Right lobe of liver (tissue), 6 donors: ENCODE measurements at regions not wholly inside any gene's neighbourhood (a gene's known extent, or its start where the extent isn't known, plus 50 kb on each side); places are given as distances from the start of the nearest gene placed in this dataset.
"Not testable (repeated sequence)": the region's sequence is repeated elsewhere in the genome, so short reads cannot be mapped to it uniquely, and the experiment has no call there.

Source experiments
- ATAC-seq, 4 donors: fragments of 200-7000 bp; cut with Tn5 transposase; one replicate each; pipeline ENCODE4 v1.9.1; 2020; ENCODE audit warnings: mild to moderate bottlenecking in 4 of 4, moderate library complexity in 4 of 4
- DNase-seq, 3 donors: peaks; one replicate each; pipeline ENCODE4 v3.0.0-alpha.2; 2020
- H3K27ac ChIP-seq, 3 donors: fragments of 200-600 bp; one replicate each; pipeline ENCODE4 v1.8.0; 2022
- H3K27me3 ChIP-seq, 2 donors: fragments of 200-600 bp; one replicate each; pipeline ENCODE4 v1.8.0; 2022
- H3K36me3 ChIP-seq, 4 donors: fragments of 200-600 bp; sonication (generic) in 1 of 4; one replicate each; pipeline versions ENCODE4 v1.5.1 to v1.8.0; 2017 to 2022; ENCODE audit warnings: control low read depth in 1 of 4
- H3K4me1 ChIP-seq, 4 donors: fragments of 200-600 bp; sonication (generic) in 1 of 4; one replicate each; pipeline versions ENCODE4 v1.5.1 to v1.8.0; 2017 to 2022; ENCODE audit warnings: control low read depth in 1 of 4
- H3K4me3 ChIP-seq, 3 donors: fragments of 200-600 bp; one replicate each; pipeline ENCODE4 v1.8.0; 2022
- H3K9me3 ChIP-seq, 4 donors: fragments of 200-600 bp; sonication (generic) in 1 of 4; one replicate each; pipeline versions ENCODE4 v1.5.1 to v1.8.0; 2017 to 2022; ENCODE audit warnings: control low read depth in 1 of 4
- POLR2A ChIP-seq: fragments of 450-650 bp; IDR thresholded peaks from one replicate; pipeline ENCODE4 v1.6.1; 2017; ENCODE audit warnings: antibody characterized with exemption, mild to moderate bottlenecking
- WGBS: methylation state at CpG from one replicate; pipeline ENCODE4 v1.1.6; 2018; ENCODE audit warnings: low coverage, low lambda C conversion rate; ENCODE audit not compliant: insufficient coverage; ENCODE audit errors: missing lambda C conversion rate; 5-methylcytosine and 5-hydroxymethylcytosine counted together
- intact Hi-C, 2 donors: fragments of 100-400 bp; cut with DNase I; formaldehyde crosslinking; loops; one replicate each; pipeline versions ENCODE4 v1.11.2 to v1.14.1; 2022
- TF ChIP-seq, protein P1 (sequence below), 4 donors: fragments of 200-600 bp in 3 of 4; fragments of 450-650 bp in 1 of 4; IDR thresholded peaks; one replicate each; pipeline versions ENCODE4 v1.5.1 to v1.8.0; 2016 to 2022; ENCODE audit warnings: antibody characterized with exemption in 4 of 4, mild to moderate bottlenecking in 2 of 4
- donor health status: DM: no; HTN: yes; CAD: no.
- donor health status: DM: no; HTN: no; CAD: no.
- donor health status: DM: no; HTN: no; CAD: no.
- donor health status: DM: no; HTN: yes; CAD: no.
- donor health status: DM: no; HTN: yes; CAD: no.

DNA sequence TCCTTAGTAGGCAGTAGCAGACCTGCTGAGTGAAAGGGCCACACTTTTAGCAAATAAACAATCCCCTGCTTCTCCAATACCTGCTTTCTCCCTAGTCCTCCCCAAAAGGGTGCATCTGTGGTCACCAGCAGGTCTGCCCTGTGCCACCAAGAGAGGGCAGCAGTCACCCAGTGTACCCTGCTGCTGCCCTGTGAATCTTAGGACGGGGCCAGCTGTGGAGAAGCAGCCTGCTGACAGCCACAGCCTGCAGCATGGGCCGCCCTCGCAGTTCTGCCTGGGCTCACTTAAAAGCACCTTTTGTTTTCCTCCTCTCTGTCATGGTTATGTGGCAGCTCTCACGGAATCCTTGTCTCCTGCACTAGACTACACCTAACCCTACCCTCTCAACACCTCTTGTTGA, 85.4 kb upstream of the DRD5 start:
- H3K27ac ChIP-seq, H3K27me3 ChIP-seq, ATAC-seq, H3K36me3 ChIP-seq, H3K4me1 ChIP-seq, H3K4me3 ChIP-seq, intact Hi-C loops, H3K9me3 ChIP-seq: not testable (repeated sequence)
- DNase-seq: peak in 2 of 3 donors; percentile 57 to 62
- 43% methylated on average over 1 of the region's 4 CpGs for WGBS
- TF ChIP-seq, protein P1, sequence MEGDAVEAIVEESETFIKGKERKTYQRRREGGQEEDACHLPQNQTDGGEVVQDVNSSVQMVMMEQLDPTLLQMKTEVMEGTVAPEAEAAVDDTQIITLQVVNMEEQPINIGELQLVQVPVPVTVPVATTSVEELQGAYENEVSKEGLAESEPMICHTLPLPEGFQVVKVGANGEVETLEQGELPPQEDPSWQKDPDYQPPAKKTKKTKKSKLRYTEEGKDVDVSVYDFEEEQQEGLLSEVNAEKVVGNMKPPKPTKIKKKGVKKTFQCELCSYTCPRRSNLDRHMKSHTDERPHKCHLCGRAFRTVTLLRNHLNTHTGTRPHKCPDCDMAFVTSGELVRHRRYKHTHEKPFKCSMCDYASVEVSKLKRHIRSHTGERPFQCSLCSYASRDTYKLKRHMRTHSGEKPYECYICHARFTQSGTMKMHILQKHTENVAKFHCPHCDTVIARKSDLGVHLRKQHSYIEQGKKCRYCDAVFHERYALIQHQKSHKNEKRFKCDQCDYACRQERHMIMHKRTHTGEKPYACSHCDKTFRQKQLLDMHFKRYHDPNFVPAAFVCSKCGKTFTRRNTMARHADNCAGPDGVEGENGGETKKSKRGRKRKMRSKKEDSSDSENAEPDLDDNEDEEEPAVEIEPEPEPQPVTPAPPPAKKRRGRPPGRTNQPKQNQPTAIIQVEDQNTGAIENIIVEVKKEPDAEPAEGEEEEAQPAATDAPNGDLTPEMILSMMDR (IDR thresholded peaks at IDR 0.05): peak; percentile 44 to 56 (median 50)

DNA sequence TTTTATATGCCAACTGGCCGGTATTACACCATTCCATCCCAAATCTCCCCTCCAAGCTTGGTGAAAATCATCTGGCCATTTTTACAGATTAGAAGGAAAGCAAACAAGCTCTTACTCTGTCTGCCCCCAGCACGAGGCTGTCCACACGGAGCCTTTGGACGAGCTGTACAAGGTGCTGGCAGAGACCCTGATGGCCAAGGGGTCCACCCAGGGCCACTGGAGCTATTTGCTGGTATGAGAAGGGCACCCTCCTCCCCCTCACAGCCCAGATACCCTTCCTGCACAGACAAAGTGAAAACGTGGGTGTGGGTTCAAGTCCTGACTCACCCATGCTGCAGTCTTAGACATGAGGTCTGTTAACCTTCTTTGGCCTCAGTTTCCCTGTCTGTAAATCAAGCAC, 84.9 kb upstream of the DRD5 start:
- H3K27me3 ChIP-seq, H3K27ac ChIP-seq, H3K4me3 ChIP-seq, H3K36me3 ChIP-seq, DNase-seq, H3K4me1 ChIP-seq, ATAC-seq, intact Hi-C loops, H3K9me3 ChIP-seq: not testable (repeated sequence)
- 76% methylated on average over 2 of the region's 5 CpGs for WGBS

DNA sequence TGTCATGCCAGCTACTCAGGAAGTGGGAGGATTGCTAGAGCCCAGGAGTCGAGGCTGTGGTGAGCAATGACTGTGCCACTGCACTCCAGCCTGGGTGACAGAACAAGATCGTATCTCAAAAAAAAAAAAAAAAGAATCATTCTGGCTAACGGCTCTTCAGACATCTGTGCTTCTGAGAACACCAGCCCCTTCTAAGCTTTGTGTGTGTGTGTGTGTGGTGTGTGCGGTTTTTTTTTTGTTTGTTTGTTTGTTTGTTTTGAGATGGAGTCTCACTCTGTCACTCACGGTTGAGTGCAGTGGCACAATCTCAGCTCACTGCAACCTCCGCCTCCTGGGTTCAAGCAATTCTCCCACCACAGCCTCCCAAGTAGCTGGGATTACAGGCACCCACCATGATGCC, 79.4 kb upstream of the DRD5 start:
- H3K27ac ChIP-seq, H3K27me3 ChIP-seq, H3K36me3 ChIP-seq, H3K9me3 ChIP-seq, DNase-seq, H3K4me1 ChIP-seq, H3K4me3 ChIP-seq, ATAC-seq, intact Hi-C loops: not testable (repeated sequence)
- 67% methylated on average over 5 of the region's 6 CpGs for WGBS

GRCh38 chr4:9702696-9703095, 78.7 kb upstream of the DRD5 start:
- ATAC-seq, H3K4me3 ChIP-seq, H3K36me3 ChIP-seq, H3K9me3 ChIP-seq, H3K4me1 ChIP-seq, H3K27me3 ChIP-seq, intact Hi-C loops, DNase-seq, H3K27ac ChIP-seq: not testable (repeated sequence)
- WGBS: 94% methylated on average over 3 of the region's 9 CpGs

- intact Hi-C loops: no loop called here
Observed at GRCh38 chr4:9703391-9703790, 78.0 kb upstream of the DRD5 start.

DNA sequence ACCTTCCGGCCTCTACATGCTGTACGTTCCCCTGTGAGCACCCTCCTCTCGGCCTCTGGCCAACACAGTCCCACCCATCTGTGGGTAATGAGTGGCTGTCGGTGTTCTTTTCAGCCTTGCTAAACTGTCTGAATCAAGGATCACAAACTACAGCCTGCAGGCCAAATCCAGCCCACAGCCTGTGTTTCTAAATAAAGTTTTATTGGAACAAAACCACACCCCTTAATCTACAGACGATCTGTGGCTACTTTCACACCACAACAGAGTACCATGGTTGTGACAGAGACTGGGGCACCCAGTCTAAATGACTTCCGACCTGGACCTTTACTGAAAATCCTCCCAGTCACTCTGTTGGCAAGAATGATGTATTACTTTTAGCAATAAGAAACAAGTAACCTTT, 77.3 kb upstream of the DRD5 start:
- intact Hi-C loops, H3K4me1 ChIP-seq: not testable (repeated sequence)
- 75% methylated on average over 5 of the region's 6 CpGs for WGBS

More at GRCh38 chr4:9703391-9703790, 78.0 kb upstream of the DRD5 start:
- 11% methylated on average over 7 of the region's 11 CpGs for WGBS
- H3K36me3 ChIP-seq: no peaks in the 10 kb centered on the region
- ATAC-seq: no peak
- no peaks in the 10 kb centered on the region for H3K4me1 ChIP-seq
- H3K27me3 ChIP-seq: no peaks in the 10 kb centered on the region
- H3K9me3 ChIP-seq: no peaks in the 10 kb centered on the region
- no peak for TF ChIP-seq POLR2A
- TF ChIP-seq, protein P1 (IDR thresholded peaks at IDR 0.05): peak; percentile 39 to 49 (median 42)
- no peak overlapping the region for H3K27ac ChIP-seq
- H3K4me3 ChIP-seq: no peak overlapping the region
- peak in 1 of 3 donors; percentile 27 for DNase-seq

More for the DNA sequence above, 77.3 kb upstream of the DRD5 start:
- H3K4me3 ChIP-seq, H3K9me3 ChIP-seq, H3K36me3 ChIP-seq, DNase-seq, H3K27ac ChIP-seq, H3K27me3 ChIP-seq, ATAC-seq: not testable (repeated sequence)
